GDM1 (cell line): ENCODE measurements at regions not wholly inside any gene's neighbourhood (a gene's known extent, or its start where the extent isn't known, plus 50 kb on each side); places are given as distances from the start of the nearest gene placed in this dataset.

Experiments used
- DNase-seq: peaks from one replicate; lab custom pipeline; 2025; lab: John Stamatoyannopoulos, UW

- no peak for DNase-seq
Observed at GRCh38 chr4:152112887-152113286, 352.1 kb upstream of the GATB start.

GRCh38 chr4:152112190-152112589 lies 351.4 kb upstream of the GATB start:
- no peak for DNase-seq

DNA sequence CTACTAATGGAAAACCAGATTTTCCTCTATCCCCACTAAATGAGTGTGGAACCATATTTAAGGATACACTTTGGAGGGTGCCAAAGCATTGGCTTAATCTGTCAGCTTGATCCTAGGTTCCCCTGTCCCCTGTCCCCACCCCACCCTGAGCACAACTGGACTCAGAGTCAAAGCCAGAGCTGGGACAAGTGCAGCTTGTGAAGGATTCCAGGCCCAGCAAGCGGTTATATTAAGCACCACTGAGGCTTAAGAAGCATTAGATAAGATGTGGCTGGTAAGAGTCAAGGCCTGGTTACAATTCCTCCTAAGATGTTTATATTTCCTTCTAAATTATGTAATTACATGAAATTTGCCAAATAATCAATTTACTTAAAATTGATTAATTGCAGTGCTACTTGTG lies 350.0 kb upstream of the GATB start:
- no peak for DNase-seq

- DNase-seq: peak; percentile 39
Observed at GRCh38 chr4:152109531-152110509, 349.0 kb upstream of the GATB start.

- DNase-seq: no peak
Observed at GRCh38 chr4:152107736-152108500, 347.1 kb upstream of the GATB start.

- no peak for DNase-seq
Observed at GRCh38 chr4:152106781-152107321, 346.0 kb upstream of the GATB start.

- no peak for DNase-seq
Observed at GRCh38 chr4:152106113-152106763, 345.4 kb upstream of the GATB start.

DNA sequence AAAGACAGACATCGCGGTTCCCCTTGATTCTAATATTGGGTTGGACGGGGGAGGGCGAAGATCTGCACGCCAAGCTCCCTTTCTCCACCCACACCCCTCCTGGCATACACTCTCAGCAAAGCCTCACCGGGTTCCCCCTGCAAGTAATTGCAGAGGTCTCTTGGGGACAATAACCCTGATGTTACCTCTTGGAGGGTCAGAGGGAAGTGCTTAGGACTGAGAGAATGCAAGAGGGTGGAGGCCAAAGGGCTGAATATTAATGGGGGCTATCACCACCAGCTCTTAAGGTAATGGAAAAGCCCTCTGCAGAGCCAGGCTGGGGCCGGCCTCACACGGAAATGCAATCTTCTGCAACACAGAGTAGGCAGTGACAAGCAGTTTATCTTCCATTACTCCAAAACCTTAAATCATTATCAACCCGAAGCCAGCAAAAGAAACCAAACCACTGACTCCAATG lies 344.1 kb upstream of the GATB start:
- DNase-seq: no peak

GRCh38 chr4:152104356-152104755 lies 343.5 kb upstream of the GATB start:
- DNase-seq: no peak

GRCh38 chr4:152103181-152103901 lies 342.5 kb upstream of the GATB start:
- no peak for DNase-seq

- no peak for DNase-seq
Observed at GRCh38 chr4:152102436-152103000, 341.7 kb upstream of the GATB start.

GRCh38 chr4:152101556-152102435 lies 341.0 kb upstream of the GATB start:
- no peak for DNase-seq

- no peak for DNase-seq
Observed at GRCh38 chr4:152100379-152101201, 339.8 kb upstream of the GATB start.

- DNase-seq: no peak
Observed at GRCh38 chr4:152099981-152100378, 339.2 kb upstream of the GATB start.

GRCh38 chr4:152099555-152099954 lies 338.7 kb upstream of the GATB start:
- no peak for DNase-seq

GRCh38 chr4:152099061-152099425 lies 338.2 kb upstream of the GATB start:
- no peak for DNase-seq

GRCh38 chr4:152098365-152099060 lies 337.7 kb upstream of the GATB start:
- DNase-seq: no peak

GRCh38 chr4:152097371-152097770 lies 336.6 kb upstream of the GATB start:
- no peak for DNase-seq

DNA sequence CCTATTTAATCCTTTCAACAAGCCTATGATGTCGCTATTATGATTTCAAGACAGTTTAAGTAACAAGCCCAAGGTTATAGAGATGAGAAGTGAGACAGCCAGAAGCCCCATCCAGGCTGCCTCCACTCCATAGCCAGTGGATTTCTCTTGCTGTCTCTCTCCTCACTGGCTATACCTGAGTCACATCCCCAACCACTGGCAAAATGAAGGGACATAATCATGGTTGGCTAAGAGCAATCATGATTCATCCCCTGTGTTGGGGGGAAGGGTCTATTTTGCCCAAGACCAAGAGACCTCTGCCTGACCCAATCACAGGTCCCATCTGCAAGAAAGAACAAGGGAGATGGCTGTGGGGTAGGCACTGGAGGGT lies 334.9 kb upstream of the GATB start:
- DNase-seq: no peak
